ENCODE measurements at regions not wholly inside any gene's neighbourhood (a gene's known extent, or its start where the extent isn't known, plus 50 kb on each side); places are given as distances from the start of the nearest gene placed in this dataset.
A peak's percentile ranks its signal among the peaks of the same experiment; 100 is the strongest.
"Not testable (repeated sequence)": the region's sequence is repeated elsewhere in the genome, so short reads cannot be mapped to it uniquely, and the experiment has no call there.

GRCh38 chr1:178020968-178021640 lies 51.2 kb upstream of the SEC16B start:
- no peak for DNase-seq (ENCODE audit: low spot score)

- DNase-seq (ENCODE audit: low spot score) = no peak
Observed at GRCh38 chr1:178021950-178022349, 52.1 kb upstream of the SEC16B start.

GRCh38 chr1:178023181-178023618 lies 53.3 kb upstream of the SEC16B start:
- DNase-seq (ENCODE audit: low spot score) = no peak

- no peak for DNase-seq (ENCODE audit: low spot score)
Observed at GRCh38 chr1:178024504-178024903, 54.6 kb upstream of the SEC16B start.

- no peak for DNase-seq (ENCODE audit: low spot score)
Observed at GRCh38 chr1:178025613-178026356, 55.9 kb upstream of the SEC16B start.

- no peak for DNase-seq (ENCODE audit: low spot score)
Observed at GRCh38 chr1:178028841-178029481, 59.1 kb upstream of the SEC16B start.

GRCh38 chr1:178030467-178030866 lies 60.6 kb upstream of the SEC16B start:
- no peak for DNase-seq (ENCODE audit: low spot score)

- DNase-seq (ENCODE audit: low spot score) = peak; percentile 87
Observed at GRCh38 chr1:178031856-178032320, 62.0 kb upstream of the RASAL2 start.

- no peak for DNase-seq (ENCODE audit: low spot score)
Observed at GRCh38 chr1:178033019-178033418, 60.9 kb upstream of the RASAL2 start.

- DNase-seq (ENCODE audit: low spot score) = no peak
Observed at GRCh38 chr1:178034676-178035075, 59.2 kb upstream of the RASAL2 start.

GRCh38 chr1:178036090-178036489 lies 57.8 kb upstream of the RASAL2 start:
- DNase-seq (ENCODE audit: low spot score) = no peak

GRCh38 chr1:178037510-178038253 lies 56.2 kb upstream of the RASAL2 start:
- DNase-seq (ENCODE audit: low spot score) = peak; percentile 22

- no peak for DNase-seq (ENCODE audit: low spot score)
Observed at GRCh38 chr1:178038372-178038771, 55.5 kb upstream of the RASAL2 start.

- no peak for DNase-seq (ENCODE audit: low spot score)
Observed at GRCh38 chr1:178039891-178040290, 54.0 kb upstream of the RASAL2 start.

GRCh38 chr1:178043940-178044339 lies 50.0 kb upstream of the RASAL2 start:
- not testable (repeated sequence) for DNase-seq (ENCODE audit: low spot score)

All from H4 (cell line).